ENCODE measurements at regions not wholly inside any gene's neighbourhood (a gene's known extent, or its start where the extent isn't known, plus 50 kb on each side); places are given as distances from the start of the nearest gene placed in this dataset.

GRCh38 chr17:55634702-55635101, 88.0 kb downstream of the TMEM100 start:
- DNase-seq (ENCODE audit: low spot score), result no peak

- DNase-seq (ENCODE audit: low spot score), result no peak
Measured at GRCh38 chr17:55632893-55633292, 89.8 kb downstream of the TMEM100 start.

- no peak for DNase-seq (ENCODE audit: low spot score)
Measured at GRCh38 chr17:55632236-55632635, 90.4 kb downstream of the TMEM100 start.

- DNase-seq (ENCODE audit: low spot score), result no peak
Measured at GRCh38 chr17:55629995-55630394, 92.7 kb downstream of the TMEM100 start.

DNA sequence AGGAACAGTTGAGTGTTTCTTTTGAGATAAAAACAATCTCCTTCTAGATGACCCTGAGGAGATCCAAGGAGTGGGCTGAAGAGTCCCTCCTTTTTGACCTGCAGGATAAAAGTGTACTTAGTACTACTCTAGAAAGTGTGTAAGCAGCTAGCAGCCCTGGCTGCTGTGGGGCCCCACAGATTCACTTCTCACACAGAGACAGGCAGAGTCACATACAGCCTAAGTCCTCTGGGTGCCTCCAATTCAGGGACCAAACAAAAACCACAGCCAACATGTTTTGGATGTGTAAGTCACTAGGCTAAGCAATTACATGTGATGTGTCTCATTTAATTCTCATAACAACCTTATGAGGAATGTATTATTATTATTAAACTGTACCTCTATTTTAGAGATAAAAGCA, 97.1 kb downstream of the TMEM100 start:
- DNase-seq (ENCODE audit: low spot score), result peak; percentile 47

- DNase-seq (ENCODE audit: low spot score), result peak; percentile 60
Measured at GRCh38 chr17:55624772-55625433, 97.8 kb downstream of the TMEM100 start.

- DNase-seq (ENCODE audit: low spot score), result no peak
Measured at GRCh38 chr17:55622547-55622946, 100.1 kb downstream of the TMEM100 start.

DNA sequence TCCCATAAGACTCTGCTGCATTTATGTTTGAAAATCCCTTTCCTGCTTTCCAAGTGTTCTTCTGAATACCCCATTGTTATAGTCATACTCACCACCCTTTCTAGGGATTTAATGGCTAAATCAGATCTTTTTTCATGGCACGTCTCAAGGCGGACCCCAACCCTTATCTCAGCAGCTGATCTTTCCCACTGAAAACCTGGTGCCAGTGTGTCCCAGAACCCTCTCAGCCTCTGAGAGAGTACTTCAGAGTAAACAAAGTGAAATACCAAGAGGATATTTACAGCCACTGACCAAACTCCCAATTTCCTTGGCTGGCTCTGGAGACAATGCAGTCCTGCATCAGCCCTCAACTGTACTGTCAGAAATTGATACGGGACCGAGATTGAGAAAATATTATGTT, 101.7 kb downstream of the TMEM100 start:
- DNase-seq (ENCODE audit: low spot score), result no peak

- no peak for DNase-seq (ENCODE audit: low spot score)
Measured at GRCh38 chr17:55620023-55620422, 102.6 kb downstream of the TMEM100 start.

- no peak for DNase-seq (ENCODE audit: low spot score)
Measured at GRCh38 chr17:55617441-55617840, 105.2 kb downstream of the TMEM100 start.

DNA sequence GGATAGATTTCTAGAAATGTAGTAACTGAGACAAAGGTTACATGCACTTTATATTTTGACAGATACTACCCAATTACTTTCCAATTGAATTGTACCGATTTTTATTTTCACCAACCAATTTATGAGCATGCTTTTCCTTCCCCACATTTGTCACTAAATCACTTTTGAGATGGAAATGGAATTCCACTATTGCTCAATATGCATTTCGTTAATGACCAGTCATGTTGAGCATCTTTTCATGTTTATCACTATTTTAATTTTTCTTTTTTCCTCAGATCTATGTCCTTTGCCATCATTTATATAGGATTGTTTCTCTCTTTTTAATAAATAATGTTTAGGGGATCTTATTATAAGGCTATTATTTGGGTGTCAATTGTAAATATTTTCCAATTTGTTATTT, 102.8 kb upstream of the SMIM36 start:
- no peak for DNase-seq (ENCODE audit: low spot score)

DNA sequence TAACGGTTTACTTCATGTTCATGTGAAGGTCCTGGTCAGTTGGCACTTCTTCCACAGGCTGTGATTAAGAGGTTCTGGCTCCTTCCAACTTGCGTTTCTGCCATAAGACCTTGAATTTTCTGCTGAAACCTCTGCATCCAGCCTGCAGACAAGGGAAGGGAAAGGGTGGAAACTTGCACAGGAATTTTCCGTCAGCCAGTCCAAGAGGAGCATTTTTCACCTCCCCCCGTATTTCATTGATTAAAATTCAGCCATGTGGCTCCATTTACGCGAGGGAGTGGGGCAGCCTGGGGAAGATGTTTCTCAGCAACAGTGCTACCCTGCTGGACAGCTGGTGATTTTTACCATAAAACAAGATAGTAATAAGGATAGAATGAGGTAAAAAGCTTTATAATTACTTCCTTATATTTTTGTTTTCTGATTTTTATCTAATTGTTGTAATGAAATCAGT, 101.5 kb upstream of the SMIM36 start:
- no peak for DNase-seq (ENCODE audit: low spot score)

GRCh38 chr17:55607731-55608341, 96.6 kb upstream of the SMIM36 start:
- DNase-seq (ENCODE audit: low spot score), result no peak

DNA sequence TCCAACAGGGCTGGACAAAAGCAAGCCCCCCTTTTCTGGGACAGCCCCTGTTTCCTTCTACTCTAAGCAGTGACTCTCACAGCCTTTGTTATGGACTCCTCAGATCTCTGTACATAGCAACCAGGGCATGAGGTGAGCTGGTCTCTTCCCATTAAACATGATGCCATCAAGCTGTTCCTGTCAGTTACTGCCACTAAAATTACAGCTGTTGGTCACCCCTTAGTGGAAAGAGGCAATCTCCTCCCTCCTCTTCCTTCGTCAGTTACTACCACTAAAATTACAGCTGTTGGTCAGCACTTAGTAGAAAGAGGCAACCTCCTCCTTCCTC, 95.2 kb upstream of the SMIM36 start:
- no peak for DNase-seq (ENCODE audit: low spot score)

DNA sequence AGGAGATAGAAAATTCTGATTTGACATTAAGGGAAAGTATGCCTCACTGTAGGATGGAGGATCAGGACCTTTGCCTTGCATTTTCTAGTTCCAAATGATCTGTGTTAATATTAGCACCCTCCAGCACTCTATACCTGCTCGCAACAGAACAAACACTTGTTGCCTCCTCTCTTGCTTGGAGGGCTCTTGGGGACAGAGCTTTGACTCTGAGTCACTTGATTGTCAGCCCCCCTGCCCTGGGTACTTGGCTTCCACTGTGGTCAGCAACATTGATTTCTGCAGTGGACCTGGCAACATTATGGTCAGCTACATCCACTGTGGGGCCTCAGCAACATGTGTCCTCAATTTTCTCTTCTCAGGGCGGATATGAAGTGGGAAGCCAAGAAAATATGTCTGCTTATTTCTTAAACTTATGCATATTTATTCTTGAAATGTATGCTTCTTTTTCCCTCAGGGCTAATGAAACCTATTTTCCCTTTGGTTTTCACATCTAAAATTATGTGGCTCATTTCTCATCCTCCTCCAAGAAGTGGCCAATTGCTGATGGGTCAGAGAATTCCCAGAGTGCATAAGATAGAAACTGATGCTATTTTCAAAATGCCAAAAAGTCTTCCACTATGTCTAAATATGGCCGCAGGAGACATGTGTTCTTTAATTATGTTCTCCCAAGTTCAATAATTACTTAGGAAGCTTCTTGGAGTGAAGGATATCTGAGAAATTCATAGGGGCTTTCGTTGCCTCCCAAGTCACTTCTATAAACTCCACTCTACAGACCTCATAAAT, 94.6 kb upstream of the SMIM36 start:
- DNase-seq (ENCODE audit: low spot score), result no peak

DNA sequence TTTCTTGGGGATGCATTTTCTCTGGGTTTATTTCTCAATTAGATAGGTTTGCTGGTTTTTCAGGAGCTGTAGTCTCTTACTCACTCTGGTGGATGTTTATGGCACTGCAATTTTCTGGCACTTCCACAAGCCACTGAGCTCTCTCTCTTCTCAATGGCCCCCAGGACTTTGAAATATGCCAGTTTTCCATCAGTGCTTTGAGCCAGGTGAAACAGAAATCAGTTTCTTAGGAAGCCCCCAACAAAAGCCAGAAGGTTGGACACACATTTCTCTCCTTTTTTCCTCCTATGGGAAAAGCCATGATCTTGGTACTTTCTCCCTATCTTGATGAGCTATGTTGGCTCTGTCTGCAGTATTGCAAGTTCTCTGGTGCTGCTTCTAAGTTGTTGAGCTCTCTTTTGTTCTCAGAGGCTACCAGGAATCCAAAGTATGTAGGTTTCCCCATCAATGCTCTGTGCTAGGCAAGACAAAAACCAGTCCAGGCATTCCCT, 90.7 kb upstream of the SMIM36 start:
- peak; percentile 45 for DNase-seq (ENCODE audit: low spot score)

GRCh38 chr17:55598495-55598894, 87.2 kb upstream of the SMIM36 start:
- no peak for DNase-seq (ENCODE audit: low spot score)

DNA sequence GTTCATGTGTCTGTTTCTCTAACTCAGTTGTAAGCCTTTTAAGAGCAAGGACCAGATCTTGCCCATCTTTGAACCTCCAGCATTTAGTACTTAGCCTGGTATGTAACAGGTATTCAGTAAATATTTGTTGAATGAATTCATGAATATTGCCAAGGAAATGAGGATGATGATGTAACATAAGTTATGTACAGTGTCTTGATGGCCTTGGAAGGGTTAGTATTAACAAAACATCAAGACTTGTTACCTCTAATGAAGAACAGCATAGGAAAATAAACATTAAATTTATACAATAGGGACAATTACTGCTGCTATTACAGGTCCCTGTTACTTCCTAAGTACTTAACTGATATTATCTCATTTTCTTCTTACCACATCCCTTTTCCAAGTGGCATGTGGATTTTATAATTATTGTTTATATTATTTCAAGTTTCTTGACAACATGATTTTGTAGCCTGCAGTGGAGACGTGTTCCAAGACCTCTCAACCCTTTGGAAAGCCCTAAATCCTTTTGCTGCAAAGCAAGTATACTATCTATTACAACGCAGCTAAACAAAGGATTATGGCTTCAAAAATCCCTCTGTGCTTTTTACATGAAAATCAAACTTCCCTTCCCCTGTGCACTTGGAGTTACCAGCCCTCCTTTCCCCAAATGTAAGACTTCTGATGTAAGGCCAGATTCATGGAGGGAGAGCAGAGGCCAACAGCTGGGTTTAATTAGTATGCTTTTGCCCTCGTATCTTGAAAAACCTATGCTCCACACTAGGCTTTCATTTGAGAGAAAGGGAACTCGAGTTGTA, 77.4 kb upstream of the SMIM36 start:
- no peak for DNase-seq (ENCODE audit: low spot score)

DNA sequence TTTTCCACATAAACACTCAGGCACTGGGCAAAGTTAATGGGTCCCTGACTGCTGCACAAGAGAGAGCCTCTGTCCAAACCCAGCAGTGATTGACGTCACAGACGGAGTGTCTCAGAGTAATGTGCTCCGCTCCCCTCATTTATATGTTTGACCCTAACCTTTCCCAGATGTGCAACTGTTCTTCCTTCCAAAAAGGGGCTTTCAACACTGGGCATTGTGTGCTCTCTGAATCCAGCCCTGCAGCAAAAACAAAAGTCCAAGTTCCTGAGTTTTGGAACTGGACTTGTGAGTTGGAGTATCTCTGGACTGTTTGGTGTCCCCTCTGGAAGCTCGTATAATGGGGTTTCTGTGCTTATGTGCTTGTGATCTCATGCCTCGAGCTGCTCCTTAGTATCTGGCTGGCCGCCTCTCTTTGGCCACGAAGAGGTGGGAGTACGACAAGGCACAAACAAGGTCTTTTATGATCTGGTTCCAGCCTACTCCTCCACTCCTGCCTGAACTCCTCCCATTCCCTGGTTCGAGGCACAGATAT, 76.4 kb upstream of the SMIM36 start:
- no peak for DNase-seq (ENCODE audit: low spot score)

GRCh38 chr17:55585629-55586028, 74.4 kb upstream of the SMIM36 start:
- no peak for DNase-seq (ENCODE audit: low spot score)

- DNase-seq (ENCODE audit: low spot score), result no peak
Measured at GRCh38 chr17:55584861-55585260, 73.6 kb upstream of the SMIM36 start.

DNA sequence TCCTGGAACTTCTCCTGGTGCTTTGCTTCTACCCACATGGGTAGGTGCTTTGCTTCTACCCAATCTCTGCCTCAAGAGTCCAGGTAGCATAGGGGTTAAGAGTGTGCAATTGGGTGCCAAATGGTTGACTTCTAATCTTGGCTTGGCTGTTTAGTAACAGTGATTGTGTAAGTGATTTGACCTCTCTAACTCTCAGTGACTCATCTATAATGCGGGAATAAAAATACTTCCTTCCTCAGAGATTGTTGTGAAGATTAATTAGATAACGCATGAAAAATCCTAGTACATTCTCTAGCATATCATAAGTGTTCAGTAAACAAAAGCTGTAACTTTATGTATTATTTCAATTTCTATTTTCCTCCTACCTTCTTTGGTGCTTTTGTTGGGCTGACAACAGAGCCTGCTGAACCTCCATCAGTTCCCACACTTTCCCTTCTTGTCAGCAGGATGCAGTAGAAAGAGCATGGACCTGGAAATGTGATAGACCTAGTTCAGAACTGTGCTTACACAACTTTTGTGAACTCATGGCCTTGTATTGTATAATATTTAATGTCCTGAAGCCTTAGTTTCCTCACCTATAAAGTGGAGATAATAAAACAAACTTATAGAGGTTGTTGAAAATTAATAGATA, 72.9 kb upstream of the SMIM36 start:
- DNase-seq (ENCODE audit: low spot score), result no peak

Data from activated CD4-positive, alpha-beta T cell treated with anti-CD3 and anti-CD28 coated beads, Interleukin-2, Interleukin-4, amounts not matched to agents 100 ng/mL and 50 ng/mL, durations not matched to agents 16 hours and 8 hours (primary cell).